ENCODE measurements at regions not wholly inside any gene's neighbourhood (a gene's known extent, or its start where the extent isn't known, plus 50 kb on each side); places are given as distances from the start of the nearest gene placed in this dataset.

DNA sequence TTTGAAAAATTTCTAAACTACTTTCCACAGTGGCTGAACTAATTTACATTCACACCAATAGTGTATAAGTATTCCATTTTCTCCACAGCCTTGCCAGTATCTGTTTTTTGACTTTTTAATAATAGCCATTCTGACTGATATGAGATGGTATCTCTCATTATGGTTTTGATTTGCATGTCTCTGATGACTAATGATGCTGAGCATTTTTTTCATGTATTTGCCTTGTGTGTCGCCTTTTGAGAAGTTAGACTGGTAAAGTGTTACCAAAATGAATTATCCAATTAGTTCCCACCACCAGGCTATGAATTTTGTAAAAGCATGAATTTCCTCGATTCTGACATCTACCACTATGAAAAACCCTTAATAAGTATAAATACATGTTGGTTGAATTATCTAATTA lies 242.2 kb upstream of the GK2 start:
- TF ChIP-seq EZH2 (IDR thresholded peaks at IDR 0.05; ENCODE audit: borderline replicate concordance, low read depth, low read length, severe bottlenecking) (no peak), GATA2 (IDR thresholded peaks at IDR 0.05; ENCODE audit: insufficient read depth, insufficient read length, low read depth, low read length) (peak; percentile 35)
- no peak overlapping the region for H3K4me3 ChIP-seq (replicated peaks in 1 of 3; ENCODE audit: insufficient read depth in 1 of 3, low read depth in 1 of 3, low read length in 3 of 3)
- H3K9me3 ChIP-seq (replicated peaks; ENCODE audit: control insufficient read depth, insufficient read depth, low read length) = no peaks in the 10 kb centered on the region
- no peaks in the 10 kb centered on the region for H3K79me2 ChIP-seq (ENCODE audit: control insufficient read depth, insufficient read depth, low read length)
- no peaks in the 10 kb centered on the region for H3K9me1 ChIP-seq (replicated peaks; ENCODE audit: control insufficient read depth, extremely low read depth, insufficient read depth, low read length)
- FAIRE-seq (no peak), DNase-seq (ENCODE audit: low read depth, low spot score) (no peak)
- H3K4me2 ChIP-seq (ENCODE audit: insufficient read depth, low read length) = peak overlapping the region; percentile 64
- BruUV-seq (replicated peaks) = TSS peak; percentile 57
- H2AFZ ChIP-seq (ENCODE audit: low read depth, low read length) = no peak overlapping the region
- no peaks in the 10 kb centered on the region for H4K20me1 ChIP-seq (replicated peaks; ENCODE audit: control insufficient read depth, extremely low read depth, insufficient read depth, low read length)
- ChIA-PET CTCF (interaction anchor here (1.0 to 1.3 kb wide), 2 partner anchors 9 to 566 kb away, joined by 5 read pairs; no protein-coding TSS in a partner anchor), POLR2A (no interaction called here)
- no peaks in the 10 kb centered on the region for H3K36me3 ChIP-seq (ENCODE audit: control insufficient read depth in 2 of 2, extremely low read depth in 1 of 2, insufficient read depth in 2 of 2, low read length in 2 of 2)
- peak overlapping the region; percentile 87 for H3K27ac ChIP-seq (ENCODE audit: insufficient read depth, low read depth, low read length)
- H3K4me1 ChIP-seq (ENCODE audit: control insufficient read depth, extremely low read depth, insufficient read depth, low read length) = peaks cover 29% of the 10 kb centered on the region
- H3K27me3 ChIP-seq (ENCODE audit: control insufficient read depth in 2 of 2, insufficient read depth in 2 of 2, low read length in 2 of 2) = no peaks in the 10 kb centered on the region
- dilution Hi-C loops (cut with MboI; ENCODE audit: extremely low pct_ligation_motif_present, low sequenced_read_pairs) = no loop called here
- intact Hi-C loops (cut with micrococcal nuclease) = loop anchor here (2.0 to 5.0 kb wide), 4 partner anchors 423 to 1788 kb away; partner anchors contain the start of genes ANTXR2 and MRPL1
- H3K9ac ChIP-seq (replicated peaks; ENCODE audit: extremely low read depth, insufficient read depth, low read length) = peak overlapping the region; percentile 57

- H3K4me2 ChIP-seq (ENCODE audit: insufficient read depth, low read length) = no peak overlapping the region
- DNase-seq (ENCODE audit: low read depth, low spot score) (no peak), FAIRE-seq (no peak)
- BruUV-seq (replicated peaks) = no TSS peak
- intact Hi-C loops (cut with micrococcal nuclease) = no loop called here
- POLR2A ChIA-PET = no interaction called here
- H3K27me3 ChIP-seq (ENCODE audit: control insufficient read depth in 2 of 2, insufficient read depth in 2 of 2, low read length in 2 of 2) = no peaks in the 10 kb centered on the region
- H4K20me1 ChIP-seq (replicated peaks; ENCODE audit: control insufficient read depth, extremely low read depth, insufficient read depth, low read length) = no peaks in the 10 kb centered on the region
- dilution Hi-C loops (cut with MboI; ENCODE audit: extremely low pct_ligation_motif_present, low sequenced_read_pairs) = no loop called here
- no peak overlapping the region for H3K4me3 ChIP-seq (replicated peaks in 1 of 3; ENCODE audit: insufficient read depth in 1 of 3, low read depth in 1 of 3, low read length in 3 of 3)
- H2AFZ ChIP-seq (ENCODE audit: low read depth, low read length) = no peak overlapping the region
- CTCF ChIA-PET = no interaction called here
- TF ChIP-seq EZH2 (IDR thresholded peaks at IDR 0.05; ENCODE audit: borderline replicate concordance, low read depth, low read length, severe bottlenecking) (no peak), POLR2A (IDR thresholded peaks at IDR 0.05; ENCODE audit: low read depth, low read length) (no peak), GATA2 (IDR thresholded peaks at IDR 0.05; ENCODE audit: insufficient read depth, insufficient read length, low read depth, low read length) (no peak), MYC (IDR thresholded peaks at IDR 0.05; ENCODE audit: low read depth, low read length) (no peak), CTCF (IDR thresholded peaks at IDR 0.05; ENCODE audit: extremely low read depth in 1 of 2, insufficient read depth in 1 of 2, low read depth in 1 of 2, low read length in 2 of 2) (no peak), FOS (IDR thresholded peaks at IDR 0.05; ENCODE audit: borderline replicate concordance, insufficient read depth, low read length) (no peak)
- no peaks in the 10 kb centered on the region for H3K79me2 ChIP-seq (ENCODE audit: control insufficient read depth, insufficient read depth, low read length)
- no peaks in the 10 kb centered on the region for H3K9me3 ChIP-seq (replicated peaks; ENCODE audit: control insufficient read depth, insufficient read depth, low read length)
- H3K36me3 ChIP-seq (ENCODE audit: control insufficient read depth in 2 of 2, extremely low read depth in 1 of 2, insufficient read depth in 2 of 2, low read length in 2 of 2) = no peaks in the 10 kb centered on the region
- no peaks in the 10 kb centered on the region for H3K9me1 ChIP-seq (replicated peaks; ENCODE audit: control insufficient read depth, extremely low read depth, insufficient read depth, low read length)
- peaks cover 9% of the 10 kb centered on the region for H3K4me1 ChIP-seq (ENCODE audit: control insufficient read depth, extremely low read depth, insufficient read depth, low read length)
- H3K27ac ChIP-seq (ENCODE audit: insufficient read depth, low read depth, low read length) = no peak overlapping the region
- no peak overlapping the region for H3K9ac ChIP-seq (replicated peaks; ENCODE audit: extremely low read depth, insufficient read depth, low read length)
Observed at GRCh38 chr4:79645942-79646341, 237.9 kb upstream of the GK2 start.
